A673 (cell line): ENCODE measurements at regions not wholly inside any gene's neighbourhood (a gene's known extent, or its start where the extent isn't known, plus 50 kb on each side); places are given as distances from the start of the nearest gene placed in this dataset.

Experiments
- CTCF ChIP-seq: fragments of 300-800, 200-600 bp; sonication (generic); conservative IDR thresholded peaks from 2 replicates; pipeline ENCODE4 v1.5.1; 2017; ENCODE audit warnings: low read depth, mild to moderate bottlenecking, antibody characterized with exemption, low read length, moderate library complexity, mixed read lengths
- EZH2 ChIP-seq: fragments of 200-600 bp; sonication (generic); IDR thresholded peaks from 2 replicates; pipeline ENCODE4 v1.6.1; 2017; ENCODE audit warnings: borderline replicate concordance, low read depth, mild to moderate bottlenecking, mixed read lengths, antibody characterized with exemption, low read length; ENCODE audit not compliant: poor library complexity, severe bottlenecking

- TF ChIP-seq CTCF (no peak), EZH2 (no peak)
Measured at GRCh38 chr12:87818441-87818840, 210.8 kb downstream of the C12orf50 start.
